CD4-positive, alpha-beta T cell treated with Interleukin-1 beta for 1 hour (primary cell): ENCODE measurements at regions not wholly inside any gene's neighbourhood (a gene's known extent, or its start where the extent isn't known, plus 50 kb on each side); places are given as distances from the start of the nearest gene placed in this dataset.

ENCODE experiments used
- DNase-seq, 2 donors: peaks; one replicate each; pipeline ENCODE4 v3.0.0-alpha.2; 2020 to 2022

- no peak for DNase-seq
Observed at GRCh38 chr1:239322369-239322768, 64.0 kb upstream of the CHRM3 start.

- DNase-seq = no peak
Observed at GRCh38 chr1:239321877-239322276, 64.5 kb upstream of the CHRM3 start.

GRCh38 chr1:239317948-239318347 is 68.4 kb upstream of the CHRM3 start:
- DNase-seq = no peak

GRCh38 chr1:239315631-239316217 is 70.6 kb upstream of the CHRM3 start:
- DNase-seq = no peak

GRCh38 chr1:239311331-239311730 is 75.0 kb upstream of the CHRM3 start:
- DNase-seq = no peak

GRCh38 chr1:239308701-239309333 is 77.6 kb upstream of the CHRM3 start:
- peak in 1 of 2 donors; percentile 6 for DNase-seq

GRCh38 chr1:239307886-239308285 is 78.5 kb upstream of the CHRM3 start:
- DNase-seq = no peak

- DNase-seq = no peak
Observed at GRCh38 chr1:239306426-239306825, 79.9 kb upstream of the CHRM3 start.

GRCh38 chr1:239303289-239303688 is 83.1 kb upstream of the CHRM3 start:
- no peak for DNase-seq

- DNase-seq = no peak
Observed at GRCh38 chr1:239302696-239303095, 83.7 kb upstream of the CHRM3 start.

- no peak for DNase-seq
Observed at GRCh38 chr1:239301251-239301650, 85.1 kb upstream of the CHRM3 start.

GRCh38 chr1:239297910-239298309 is 88.5 kb upstream of the CHRM3 start:
- no peak for DNase-seq

GRCh38 chr1:239293350-239294110 is 92.8 kb upstream of the CHRM3 start:
- DNase-seq = no peak

- no peak for DNase-seq
Observed at GRCh38 chr1:239288820-239289554, 97.4 kb upstream of the CHRM3 start.

GRCh38 chr1:239287296-239287695 is 99.1 kb upstream of the CHRM3 start:
- no peak for DNase-seq

GRCh38 chr1:239283216-239283615 is 103.2 kb upstream of the CHRM3 start:
- no peak for DNase-seq

- DNase-seq = no peak
Observed at GRCh38 chr1:239282411-239282810, 104.0 kb upstream of the CHRM3 start.

- DNase-seq = no peak
Observed at GRCh38 chr1:239276051-239276450, 110.3 kb upstream of the CHRM3 start.

- DNase-seq = no peak
Observed at GRCh38 chr1:239274242-239274830, 112.0 kb upstream of the CHRM3 start.

GRCh38 chr1:239270509-239270908 is 115.9 kb upstream of the CHRM3 start:
- no peak for DNase-seq

- DNase-seq = no peak
Observed at GRCh38 chr1:239269706-239270105, 116.7 kb upstream of the CHRM3 start.

GRCh38 chr1:239268941-239269340 is 117.4 kb upstream of the CHRM3 start:
- no peak for DNase-seq

GRCh38 chr1:239268007-239268406 is 118.4 kb upstream of the CHRM3 start:
- DNase-seq = no peak
